ENCODE measurements at regions not wholly inside any gene's neighbourhood (a gene's known extent, or its start where the extent isn't known, plus 50 kb on each side); places are given as distances from the start of the nearest gene placed in this dataset.

- TF ChIP-seq CTCF (CRISPR knock-in tag; IDR thresholded peaks at IDR 0.05) (no peak), ZNF83 (CRISPR knock-in tag; IDR thresholded peaks at IDR 0.05; ENCODE audit: borderline replicate concordance) (no peak), TAF15 (IDR thresholded peaks at IDR 0.05; ENCODE audit: low read depth, low read length, poor library complexity, severe bottlenecking) (no peak), GATA4 (IDR thresholded peaks at IDR 0.05; ENCODE audit: borderline replicate concordance, low read depth) (no peak), ZFP37 (CRISPR knock-in tag; IDR thresholded peaks at IDR 0.05; ENCODE audit: borderline replicate concordance) (no peak), ZNF3 (CRISPR knock-in tag; IDR thresholded peaks at IDR 0.05) (no peak), KLF13 (CRISPR knock-in tag; IDR thresholded peaks at IDR 0.05) (no peak), POLR2A (IDR thresholded peaks at IDR 0.05; ENCODE audit: insufficient read depth in 1 of 2, low read depth in 2 of 2, low read length in 2 of 2) (no peak), POLR2G (IDR thresholded peaks at IDR 0.05; ENCODE audit: low read depth, low read length) (no peak), POLR2AphosphoS5 (IDR thresholded peaks at IDR 0.05; ENCODE audit: low read depth, low read length) (no peak), YY1 (IDR thresholded peaks at IDR 0.05; ENCODE audit: insufficient read depth, insufficient replicate concordance, low read depth, low read length) (no peak)
- TF ChIP-seq, protein P1, sequence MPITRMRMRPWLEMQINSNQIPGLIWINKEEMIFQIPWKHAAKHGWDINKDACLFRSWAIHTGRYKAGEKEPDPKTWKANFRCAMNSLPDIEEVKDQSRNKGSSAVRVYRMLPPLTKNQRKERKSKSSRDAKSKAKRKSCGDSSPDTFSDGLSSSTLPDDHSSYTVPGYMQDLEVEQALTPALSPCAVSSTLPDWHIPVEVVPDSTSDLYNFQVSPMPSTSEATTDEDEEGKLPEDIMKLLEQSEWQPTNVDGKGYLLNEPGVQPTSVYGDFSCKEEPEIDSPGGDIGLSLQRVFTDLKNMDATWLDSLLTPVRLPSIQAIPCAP (CRISPR knock-in tag; IDR thresholded peaks at IDR 0.05; ENCODE audit: low read depth) = no peak
Observed at GRCh38 chr7:83832009-83832408, 183.1 kb upstream of the SEMA3E start.

Data from HepG2 (cell line).